Heart right ventricle (tissue), 16 donors: ENCODE measurements at regions not wholly inside any gene's neighbourhood (a gene's known extent, or its start where the extent isn't known, plus 50 kb on each side); places are given as distances from the start of the nearest gene placed in this dataset.

Experiments used
- ATAC-seq, 8 donors: fragments of 200-7000 bp; cut with Tn5 transposase; one replicate each; pipeline ENCODE4 v1.9.1; 2020; ENCODE audit warnings: mild to moderate bottlenecking in 8 of 8, moderate library complexity in 8 of 8, moderate number of reproducible peaks in 1 of 8
- DNase-seq, 2 donors: peaks; one replicate each; pipeline ENCODE4 v3.0.0-alpha.2; 2020
- H3K27ac ChIP-seq, 10 donors: fragments of 200-600 bp; sonication (generic) in 2 of 10; one replicate each; pipeline versions ENCODE4 v1.5.0 to v1.8.0; 2020 to 2022; ENCODE audit warnings: mild to moderate bottlenecking in 3 of 10
- H3K27me3 ChIP-seq, 7 donors: fragments of 200-600 bp; one replicate each; pipeline ENCODE4 v1.8.0; 2021 to 2022; ENCODE audit warnings: mild to moderate bottlenecking in 2 of 7
- H3K36me3 ChIP-seq, 9 donors: fragments of 200-600 bp; sonication (generic) in 1 of 9; one replicate each; pipeline versions ENCODE4 v1.5.0 to v1.8.0; 2020 to 2022; ENCODE audit warnings: mild to moderate bottlenecking in 2 of 9
- H3K4me1 ChIP-seq, 9 donors: fragments of 200-600 bp; sonication (generic) in 1 of 9; one replicate each; pipeline versions ENCODE4 v1.5.0 to v1.8.0; 2020 to 2022; ENCODE audit warnings: mild to moderate bottlenecking in 4 of 9
- H3K4me3 ChIP-seq, 10 donors: fragments of 200-600 bp; sonication (generic) in 2 of 10; one replicate each; pipeline versions ENCODE4 v1.5.0 to v1.8.0; 2020 to 2022; ENCODE audit warnings: mild to moderate bottlenecking in 7 of 10, moderate library complexity in 2 of 10
- H3K9me3 ChIP-seq, 11 donors: fragments of 200-600 bp in 10 of 11; sonication (generic) in 2 of 11; one replicate each; pipeline versions ENCODE4 v1.5.0 to v1.8.0; 2013 to 2022; ENCODE audit warnings: mild to moderate bottlenecking in 2 of 11, control low read depth in 1 of 11, moderate library complexity in 1 of 11
- WGBS, 2 donors: extraction: QIAGEN DNeasy Blood & Tissue Kit; methylation state at CpG; one replicate each; pipeline ENCODE4 v1.1.7; 2013; ENCODE audit warnings: inconsistent platforms in 1 of 2; 5-methylcytosine and 5-hydroxymethylcytosine counted together
- intact Hi-C, 10 donors: fragments of 100-400 bp; cut with DNase I; formaldehyde crosslinking; loops; one replicate each; pipeline versions ENCODE4 v1.11.1 to v1.14.2; 2022
- TF ChIP-seq, protein P1 (sequence below), 9 donors: fragments of 200-600 bp; sonication (generic) in 2 of 9; IDR thresholded peaks; one replicate each; pipeline versions ENCODE4 v1.5.0 to v1.8.0; 2021 to 2022; ENCODE audit warnings: antibody characterized with exemption in 9 of 9, mild to moderate bottlenecking in 5 of 9, moderate library complexity in 1 of 9
- donor health status: Arrhythmogenic right ventricular cardiomyopathy.
- donor health status: ischemic (EF 13 %, LVEDD 7.1; RV severe dilation, severe dysfunction).
- donor health status: healthy with polysubstance abuse.
- donor health status: DM: no; HTN: yes; CAD: no.
- donor health status: DM: no; HTN: no; CAD: no.
- donor health status: ischemic (EF 25% LVEDD 6.9; RV normal size, moderate dysfunction).
- donor health status: ischemic (EF 25% LVEDD 5.7; RV mildly dilated, moderate dysfunction).
- donor health status: healthy.
- donor health status: DM: yes; HTN: yes; CAD: no.
- donor health status: Ischemic cardiomyopathy.
- donor health status: ischemic (EF 35%, LVEDD 5.7; RV mildly dilated, moderate dysfunction).
- donor health status: nonischemic (EF 11% LVEDD 7.7; RV severe dilation, severe dysfunction).
- donor health status: DM: yes; HTN: yes; CAD: no.
- donor health status: PGD.
- donor health status: ischemic (EF 29% LVEDD 5.4; RV normal size, mild dysfunction).
- donor health status: nonischemic (EF 23%, LVEDD 6.1; RV moderate dilation, normal function).

DNA sequence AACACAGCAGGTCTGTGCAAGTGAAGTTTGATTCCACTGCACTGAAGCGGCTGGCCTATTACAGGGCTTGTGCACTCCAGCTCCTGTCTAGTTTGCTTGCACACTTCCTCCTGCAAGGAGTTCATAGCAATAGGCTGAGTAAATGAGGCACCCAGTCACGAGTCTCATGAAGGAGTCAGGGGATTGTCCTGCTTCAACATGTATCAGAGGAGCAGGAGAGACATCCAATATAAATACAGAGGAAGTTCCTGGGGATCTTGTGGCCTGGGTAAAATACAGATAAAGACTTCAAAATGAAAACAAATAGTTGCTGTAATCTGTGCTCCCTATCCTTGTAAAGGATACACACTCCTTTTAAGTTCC is 259.9 kb downstream of the SLITRK1 start:
- DNase-seq (no peak), ATAC-seq (no peak)
- Histone ChIP-seq H3K27me3 (no peaks in the 10 kb centered on the region), H3K4me1 (no peaks in the 10 kb centered on the region), H3K9me3 (peaks cover 0 to 17% (median 0%) of the 10 kb centered on the region in 11 donors), H3K4me3 (no peak overlapping the region), H3K27ac (no peak overlapping the region), H3K36me3 (no peaks in the 10 kb centered on the region)
- 73% methylated on average over 2 of the region's 2 CpGs for WGBS, 2 donors
- intact Hi-C loops = no loop called here
- TF ChIP-seq, protein P1, sequence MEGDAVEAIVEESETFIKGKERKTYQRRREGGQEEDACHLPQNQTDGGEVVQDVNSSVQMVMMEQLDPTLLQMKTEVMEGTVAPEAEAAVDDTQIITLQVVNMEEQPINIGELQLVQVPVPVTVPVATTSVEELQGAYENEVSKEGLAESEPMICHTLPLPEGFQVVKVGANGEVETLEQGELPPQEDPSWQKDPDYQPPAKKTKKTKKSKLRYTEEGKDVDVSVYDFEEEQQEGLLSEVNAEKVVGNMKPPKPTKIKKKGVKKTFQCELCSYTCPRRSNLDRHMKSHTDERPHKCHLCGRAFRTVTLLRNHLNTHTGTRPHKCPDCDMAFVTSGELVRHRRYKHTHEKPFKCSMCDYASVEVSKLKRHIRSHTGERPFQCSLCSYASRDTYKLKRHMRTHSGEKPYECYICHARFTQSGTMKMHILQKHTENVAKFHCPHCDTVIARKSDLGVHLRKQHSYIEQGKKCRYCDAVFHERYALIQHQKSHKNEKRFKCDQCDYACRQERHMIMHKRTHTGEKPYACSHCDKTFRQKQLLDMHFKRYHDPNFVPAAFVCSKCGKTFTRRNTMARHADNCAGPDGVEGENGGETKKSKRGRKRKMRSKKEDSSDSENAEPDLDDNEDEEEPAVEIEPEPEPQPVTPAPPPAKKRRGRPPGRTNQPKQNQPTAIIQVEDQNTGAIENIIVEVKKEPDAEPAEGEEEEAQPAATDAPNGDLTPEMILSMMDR (IDR thresholded peaks at IDR 0.05) = no peak

DNA sequence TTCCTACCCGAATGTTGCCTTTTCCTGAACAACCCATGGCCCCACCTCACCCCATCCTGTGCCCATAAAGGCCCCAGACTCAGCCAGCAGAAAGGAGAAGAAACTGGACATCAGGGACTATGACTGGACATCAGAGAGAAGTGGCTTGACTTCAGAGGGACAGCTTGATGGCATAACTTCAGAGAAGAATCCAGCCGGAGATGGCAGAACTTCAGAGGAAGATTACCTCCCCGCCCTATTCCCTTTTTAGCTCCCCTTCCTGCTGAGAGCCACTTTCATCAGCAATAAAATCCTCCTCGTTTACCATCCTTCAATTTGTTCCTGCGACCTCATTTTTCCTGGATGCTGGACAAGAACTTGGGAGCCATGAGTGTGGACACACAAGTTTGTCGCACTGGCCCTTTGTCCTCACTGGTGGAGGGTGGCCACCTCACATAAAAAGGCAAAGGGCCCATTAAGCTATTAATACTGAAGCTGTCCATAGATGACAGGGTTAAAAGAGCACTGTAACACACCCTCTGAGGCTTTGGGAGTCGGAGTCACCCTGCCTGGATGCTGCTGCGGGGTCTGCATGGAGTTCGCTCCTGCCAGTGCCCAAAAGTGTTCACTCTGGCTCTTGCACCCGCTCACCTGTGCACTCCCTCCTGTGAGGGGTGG is 260.4 kb downstream of the SLITRK1 start:
- no peak for DNase-seq
- H3K27me3 ChIP-seq = no peaks in the 10 kb centered on the region
- ATAC-seq = no peak
- intact Hi-C loops = no loop called here
- no peak overlapping the region for H3K27ac ChIP-seq
- no peaks in the 10 kb centered on the region for H3K36me3 ChIP-seq
- H3K4me1 ChIP-seq = no peaks in the 10 kb centered on the region
- peaks cover 0 to 17% (median 0%) of the 10 kb centered on the region in 11 donors for H3K9me3 ChIP-seq
- H3K4me3 ChIP-seq = no peak overlapping the region
- 85 to 90% methylated on average over 10 of the region's 10 CpGs for WGBS, 2 donors
- TF ChIP-seq, protein P1 (IDR thresholded peaks at IDR 0.05) = no peak

DNA sequence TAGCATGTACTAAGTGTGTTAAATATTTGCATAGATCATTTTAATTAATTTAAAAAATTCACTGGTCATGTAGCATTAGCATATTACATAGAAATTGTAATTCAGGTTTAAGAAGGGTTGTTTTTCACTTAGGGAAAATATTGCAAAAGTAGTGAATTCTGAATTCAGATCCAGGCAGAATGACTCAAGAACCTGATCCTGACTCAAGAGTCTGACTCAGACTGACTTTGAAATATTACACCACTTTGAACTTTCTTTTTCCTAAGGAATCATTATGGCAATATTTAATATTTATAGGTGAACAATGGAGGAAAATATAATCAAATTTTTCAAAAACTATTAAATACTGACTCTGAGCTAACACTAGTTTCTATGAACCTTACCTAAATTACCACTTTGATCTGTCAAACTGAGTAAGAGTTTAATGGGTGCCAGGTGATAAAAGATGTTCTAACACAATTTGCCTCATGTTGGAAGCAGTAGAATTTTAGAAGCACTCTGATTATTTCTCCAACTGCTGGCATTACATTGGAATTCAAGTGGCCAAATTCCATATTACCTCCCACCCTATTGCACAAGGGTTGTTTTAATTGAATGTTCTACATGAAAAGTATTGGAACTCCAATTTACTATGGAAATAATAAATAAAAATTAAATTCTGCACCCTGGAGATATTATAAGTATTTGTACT is 261.6 kb downstream of the SLITRK1 start:
- ATAC-seq = no peak
- Histone ChIP-seq H3K27ac (no peak overlapping the region), H3K4me3 (no peak overlapping the region), H3K36me3 (no peaks in the 10 kb centered on the region), H3K27me3 (no peaks in the 10 kb centered on the region), H3K9me3 (peaks cover 0 to 23% (median 0%) of the 10 kb centered on the region in 11 donors), H3K4me1 (no peaks in the 10 kb centered on the region)
- intact Hi-C loops = no loop called here
- TF ChIP-seq, protein P1 (IDR thresholded peaks at IDR 0.05) = no peak
- DNase-seq = no peak

DNA sequence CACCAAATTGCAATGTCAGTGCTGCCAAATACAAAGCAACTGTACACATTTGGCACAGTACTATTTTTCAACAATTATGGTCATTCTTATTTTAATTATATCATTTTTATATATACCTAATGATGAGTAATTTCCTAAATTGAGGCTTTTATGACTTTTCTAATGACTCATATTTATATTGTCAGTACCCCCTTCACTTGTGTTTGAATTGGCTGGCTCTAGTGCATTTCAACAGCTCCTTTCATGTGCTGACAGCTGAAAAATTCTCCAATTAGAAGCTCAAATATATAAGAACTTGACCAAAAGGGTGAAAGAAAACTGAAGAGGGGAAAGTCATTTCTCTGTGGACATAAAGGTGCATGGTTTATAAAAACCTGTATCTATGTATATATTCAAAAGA is 263.3 kb downstream of the SLITRK1 start:
- TF ChIP-seq, protein P1 (IDR thresholded peaks at IDR 0.05) = no peak
- intact Hi-C loops = no loop called here

More for the DNA sequence above, 263.3 kb downstream of the SLITRK1 start:
- Histone ChIP-seq H3K27me3 (no peaks in the 10 kb centered on the region), H3K4me1 (no peaks in the 10 kb centered on the region), H3K4me3 (no peak overlapping the region), H3K27ac (no peak overlapping the region), H3K36me3 (no peaks in the 10 kb centered on the region), H3K9me3 (peaks cover 0 to 36% (median 0%) of the 10 kb centered on the region in 11 donors)
- DNase-seq = no peak
- ATAC-seq = no peak
